ENCODE measurements at regions not wholly inside any gene's neighbourhood (a gene's known extent, or its start where the extent isn't known, plus 50 kb on each side); places are given as distances from the start of the nearest gene placed in this dataset.
"Not testable (repeated sequence)": the region's sequence is repeated elsewhere in the genome, so short reads cannot be mapped to it uniquely, and the experiment has no call there.

DNA sequence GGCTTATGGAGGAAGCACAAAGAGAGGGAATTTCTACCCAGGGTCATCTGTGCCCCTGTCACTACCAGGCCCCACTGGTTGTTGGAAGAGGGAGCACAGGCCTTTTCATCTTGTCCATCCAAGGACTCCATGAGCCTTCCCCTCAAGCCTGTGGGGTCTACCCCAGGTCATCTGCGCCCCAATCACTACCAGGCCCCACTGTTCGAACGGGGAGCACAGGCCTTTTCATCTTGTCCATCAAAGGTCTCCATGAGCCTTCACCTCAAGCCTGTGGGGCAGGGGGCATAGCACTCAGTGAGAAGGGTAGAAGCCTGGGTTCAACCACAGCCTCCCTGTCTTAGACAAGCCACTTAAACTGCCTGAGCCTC, 101.5 kb upstream of the CDH5 start:
- DNase-seq = no peak

DNA sequence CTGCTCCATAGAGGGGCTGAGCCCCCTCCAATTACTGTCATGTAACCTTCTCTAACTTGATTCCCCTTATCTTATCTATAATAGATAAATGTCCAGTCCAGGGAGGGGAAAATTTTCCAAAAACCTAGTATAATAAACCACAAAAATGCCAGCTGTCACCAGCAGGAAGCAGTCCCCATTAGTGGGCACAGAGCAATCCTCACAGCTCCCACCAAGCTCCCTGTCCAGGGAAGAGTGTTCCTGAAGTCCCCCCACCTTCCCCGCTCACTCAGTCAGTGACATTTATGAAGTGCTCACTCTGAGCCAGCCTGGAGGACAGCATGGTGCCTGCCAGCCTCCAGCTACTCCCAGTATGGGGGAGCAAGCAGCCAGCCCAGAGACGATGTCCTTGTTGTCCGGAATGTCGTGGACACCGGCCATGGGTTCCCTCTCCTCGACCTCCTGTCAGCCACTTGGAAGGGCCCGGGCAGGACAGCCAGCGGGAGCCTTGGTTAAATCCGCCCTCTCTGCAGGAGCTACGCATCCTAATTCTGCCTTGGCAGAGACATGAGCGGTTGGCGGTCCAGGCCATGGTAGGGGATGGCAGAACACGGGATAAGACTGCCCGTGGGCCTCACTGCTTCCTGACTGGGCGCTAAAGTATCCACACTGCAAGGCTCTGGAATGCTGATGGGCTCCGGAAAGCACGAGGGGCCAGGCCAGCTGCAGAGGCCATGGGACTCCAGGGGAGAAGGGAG, 102.0 kb upstream of the CDH5 start:
- no peak for DNase-seq

DNA sequence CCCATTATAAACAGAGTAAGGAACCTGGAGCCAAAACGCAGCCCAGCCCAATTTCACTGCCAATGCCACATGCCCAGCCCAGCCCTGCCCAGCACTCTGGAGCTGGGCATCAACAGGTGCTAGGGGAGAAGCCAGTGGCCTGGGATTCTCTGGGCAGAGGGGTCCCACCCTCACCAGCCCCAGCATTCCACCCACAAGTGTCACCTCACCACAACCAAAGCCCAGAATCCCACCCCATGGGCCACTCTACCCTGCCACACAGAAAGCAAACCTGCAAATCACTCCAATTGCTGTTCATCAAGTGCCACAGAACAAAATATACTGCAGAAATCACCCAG, 102.5 kb upstream of the CDH5 start:
- DNase-seq = no peak

GRCh38 chr16:66263168-66263972, 103.1 kb upstream of the CDH5 start:
- DNase-seq = no peak

DNA sequence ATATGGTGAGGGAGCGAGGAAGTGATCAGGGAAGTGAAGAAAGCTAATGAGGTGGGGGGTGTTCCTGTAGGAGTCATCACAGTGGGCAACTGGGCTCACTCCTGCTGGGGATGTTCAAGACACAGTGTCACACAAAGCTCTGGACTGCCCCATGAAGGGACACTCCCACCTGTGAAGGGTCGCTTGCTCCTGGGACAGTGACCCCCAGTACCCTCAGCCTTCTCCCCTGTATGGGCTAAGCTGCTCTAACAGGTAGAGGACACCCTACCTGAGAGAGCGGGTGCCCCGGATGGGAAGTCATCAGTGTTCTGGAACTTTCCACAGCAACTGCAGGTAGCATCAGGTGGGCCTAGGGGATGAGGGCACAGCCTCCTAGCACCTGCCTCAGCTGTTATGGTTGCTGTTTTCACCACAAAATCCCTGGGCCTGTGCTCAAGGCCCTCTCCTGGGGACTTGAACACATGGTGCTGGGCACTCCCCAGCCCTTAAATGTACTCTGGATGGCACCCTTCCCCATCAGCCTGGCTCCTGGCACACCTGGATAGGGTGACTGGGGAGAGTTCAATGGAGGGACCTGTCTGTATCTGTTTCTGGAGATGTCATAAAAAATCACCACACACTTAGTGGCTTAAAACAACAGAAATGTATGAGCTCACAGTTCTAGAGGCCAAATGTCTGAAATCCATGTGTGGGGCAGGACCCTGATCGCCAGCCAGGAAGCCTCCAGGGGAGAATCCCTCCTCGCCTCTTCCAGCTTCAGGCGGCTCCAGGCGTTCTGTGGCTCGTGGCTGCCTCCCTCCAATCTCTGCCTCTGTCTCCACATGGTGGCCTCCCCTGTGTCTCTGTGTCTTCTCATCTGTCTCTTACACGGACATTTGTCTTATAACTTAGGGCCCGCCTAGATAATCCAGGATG, 104.0 kb upstream of the CDH5 start:
- no peak for DNase-seq

GRCh38 chr16:66261826-66262225, 104.7 kb upstream of the CDH5 start:
- DNase-seq = no peak

- no peak for DNase-seq
Measured at GRCh38 chr16:66260522-66261254, 105.8 kb upstream of the CDH5 start.

- DNase-seq = no peak
Measured at GRCh38 chr16:66258916-66259845, 107.3 kb upstream of the CDH5 start.

DNA sequence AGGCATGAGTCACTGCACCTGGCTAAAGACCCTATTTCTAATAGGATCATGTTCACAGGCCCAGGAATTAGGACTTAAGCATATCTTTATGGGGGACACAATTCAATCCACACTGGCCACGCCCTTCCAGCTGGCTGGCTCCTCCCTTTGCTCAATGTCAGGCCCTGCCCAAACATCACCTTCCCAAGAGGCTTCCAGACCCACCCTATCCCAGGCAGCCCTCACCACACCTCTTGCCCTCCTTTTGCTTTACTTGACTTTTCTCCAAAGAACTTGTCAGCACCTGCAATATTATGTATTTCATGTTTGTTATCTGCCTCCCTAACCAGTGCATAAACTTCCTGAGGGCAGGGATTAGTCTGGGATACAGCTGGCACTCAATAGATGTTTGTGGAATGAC, 109.6 kb upstream of the CDH5 start:
- DNase-seq = no peak

DNA sequence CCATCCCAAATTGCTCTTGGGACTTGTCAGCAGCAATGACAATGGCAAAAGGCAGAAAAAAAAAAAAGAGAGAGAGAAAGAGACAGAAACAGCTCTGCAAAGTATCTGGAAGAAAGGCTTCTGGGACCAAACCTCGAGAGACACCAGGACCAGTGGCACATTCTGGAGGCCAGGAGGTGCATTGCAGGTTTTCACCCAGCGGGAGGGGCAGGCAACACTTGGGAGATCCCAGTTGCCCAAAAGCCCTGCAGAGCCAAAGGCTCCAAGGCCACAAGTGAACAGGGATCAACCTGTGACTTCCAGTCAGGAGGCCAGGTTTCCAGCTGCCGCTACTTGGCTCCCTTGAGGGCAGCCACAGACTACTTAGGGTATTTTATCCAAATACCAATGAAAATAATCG, 110.8 kb upstream of the CDH5 start:
- DNase-seq = no peak

DNA sequence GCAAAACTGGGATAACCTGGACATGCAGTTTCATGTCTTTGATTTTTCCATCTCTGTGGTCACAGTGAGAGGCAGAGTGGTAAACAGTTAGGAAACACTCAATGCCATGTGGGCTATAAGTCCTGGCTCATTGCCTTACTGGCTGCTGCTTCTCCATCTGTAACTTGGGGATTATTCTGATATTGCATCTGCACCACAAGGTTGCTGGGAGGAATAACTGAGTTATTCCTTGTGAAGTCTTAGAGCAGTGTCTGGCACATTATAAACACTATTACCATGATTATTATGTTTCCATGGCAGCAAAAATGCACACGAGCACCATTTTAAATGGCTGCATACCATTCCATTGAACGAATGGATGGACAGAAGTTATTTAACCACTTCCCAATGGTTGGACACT, 111.7 kb upstream of the CDH5 start:
- DNase-seq = no peak

- no peak for DNase-seq
Measured at GRCh38 chr16:66254106-66254505, 112.4 kb upstream of the CDH5 start.

- no peak for DNase-seq
Measured at GRCh38 chr16:66251476-66252160, 114.9 kb upstream of the CDH5 start.

DNA sequence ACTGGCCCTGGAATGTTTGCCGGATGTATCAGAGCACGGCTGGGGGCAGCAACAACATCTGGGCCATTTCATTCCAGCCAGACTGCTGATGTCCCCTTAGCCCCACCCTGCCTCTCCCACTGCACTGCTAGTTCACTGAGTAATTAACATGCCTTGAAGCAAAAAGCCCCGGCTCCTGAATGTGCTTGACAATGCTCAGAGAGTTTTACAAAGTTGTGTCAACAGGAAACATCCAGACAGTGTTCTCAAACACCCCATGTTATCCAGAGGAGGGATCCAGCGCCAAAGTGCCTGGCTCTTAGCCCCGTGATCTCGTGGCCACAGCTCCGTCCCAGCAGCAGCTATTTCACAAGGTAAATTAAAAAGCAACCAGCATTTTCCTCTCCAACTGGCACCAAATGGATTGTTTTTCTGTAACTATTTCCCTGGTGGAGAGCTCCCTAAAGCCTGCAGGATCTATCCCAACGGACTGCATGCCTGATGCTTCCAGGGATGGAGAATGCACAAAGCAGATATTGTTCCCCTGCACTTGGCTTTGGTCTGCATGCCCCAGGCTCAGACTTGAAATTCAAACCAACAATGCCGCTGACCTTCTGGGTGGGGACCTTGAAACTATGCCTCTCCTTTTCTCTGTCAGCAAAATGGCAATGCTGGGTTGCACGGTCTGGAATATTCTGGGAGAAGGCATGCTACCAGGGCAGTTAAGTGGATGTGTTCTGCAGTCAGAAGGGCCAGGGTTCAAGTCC, 115.6 kb upstream of the CDH5 start:
- DNase-seq = no peak

GRCh38 chr16:66247516-66248481, 118.7 kb upstream of the CDH5 start:
- DNase-seq = no peak

GRCh38 chr16:66245868-66246267, 120.6 kb upstream of the CDH5 start:
- no peak for DNase-seq

GRCh38 chr16:66245072-66245471, 121.4 kb upstream of the CDH5 start:
- DNase-seq = no peak

GRCh38 chr16:66242672-66243071, 123.8 kb upstream of the CDH5 start:
- DNase-seq = no peak

- DNase-seq = not testable (repeated sequence)
Measured at GRCh38 chr16:66242206-66242605, 124.3 kb upstream of the CDH5 start.
